H1 (cell line): ENCODE measurements at regions not wholly inside any gene's neighbourhood (a gene's known extent, or its start where the extent isn't known, plus 50 kb on each side); places are given as distances from the start of the nearest gene placed in this dataset.

Experiments
- SIN3A ChIP-seq, 2 experiments: IDR thresholded peaks in 1 of 2; conservative IDR thresholded peaks in 1 of 2; 2 replicates each; pipeline ENCODE4 v1.6.1; 2011 to 2012; ENCODE audit warnings: low read length in 2 of 2, improper control_type of control experiment in 1 of 2, low read depth in 1 of 2, mild to moderate bottlenecking in 1 of 2

- TF ChIP-seq SIN3A (conservative IDR thresholded peaks at IDR 0.05 in 1 of 2, IDR thresholded peaks at IDR 0.05 in 1 of 2; ENCODE audit: low read depth in 1 of 2, low read length in 2 of 2) = no peak
Observed at GRCh38 chr2:150924878-150925277, 336.8 kb downstream of the RBM43 start (continued).
